GM10248 (cell line): ENCODE measurements at regions not wholly inside any gene's neighbourhood (a gene's known extent, or its start where the extent isn't known, plus 50 kb on each side); places are given as distances from the start of the nearest gene placed in this dataset.

ENCODE experiments used
- CTCF ChIA-PET: fragments of 300-600 bp; sonication (Branson Sonifier 250); formaldehyde crosslinking; extraction: SDS; loops from one replicate; lab custom pipeline; 2021; ENCODE audit warnings: antibody characterized with exemption; lab: Yijun Ruan, JAX
- POLR2A ChIA-PET: fragments of 350-650 bp; sonication (Branson Sonifier 250); formaldehyde crosslinking; extraction: SDS; loops from one replicate; lab custom pipeline; 2020; ENCODE audit warnings: antibody characterized with exemption; lab: Yijun Ruan, JAX
- DNase-seq: peaks from one replicate; pipeline ENCODE4 v3.0.0; 2012; ENCODE audit errors: extremely low spot score
- TF ChIP-seq, protein P1 (sequence below): IDR thresholded peaks from 2 replicates; pipeline ENCODE4 v1.5.1; 2012; ENCODE audit warnings: mild to moderate bottlenecking, low read depth; ENCODE audit errors: extremely low read depth, missing control alignments, control extremely low read depth

DNA sequence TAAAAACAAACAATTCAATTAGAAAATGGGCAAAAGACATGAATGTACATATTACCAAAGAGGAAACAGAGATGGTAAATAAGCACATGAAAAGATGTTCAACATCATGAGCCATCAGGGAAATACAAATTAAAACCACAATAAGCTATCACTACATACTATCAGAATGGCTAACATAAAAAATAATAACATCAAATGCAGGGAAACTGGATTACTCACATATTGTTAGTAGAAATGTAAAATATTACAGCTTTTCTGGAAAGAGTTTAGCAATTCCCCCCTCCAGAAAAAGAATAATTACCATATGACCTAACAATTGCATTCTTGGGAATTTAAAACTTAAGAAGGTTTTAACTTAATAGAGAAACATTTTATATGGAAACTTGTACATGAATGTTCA, 232.9 kb upstream of the MTPN start:
- DNase-seq: no peak
- ChIA-PET CTCF (no interaction called here), POLR2A (no interaction called here)
- TF ChIP-seq, protein P1, sequence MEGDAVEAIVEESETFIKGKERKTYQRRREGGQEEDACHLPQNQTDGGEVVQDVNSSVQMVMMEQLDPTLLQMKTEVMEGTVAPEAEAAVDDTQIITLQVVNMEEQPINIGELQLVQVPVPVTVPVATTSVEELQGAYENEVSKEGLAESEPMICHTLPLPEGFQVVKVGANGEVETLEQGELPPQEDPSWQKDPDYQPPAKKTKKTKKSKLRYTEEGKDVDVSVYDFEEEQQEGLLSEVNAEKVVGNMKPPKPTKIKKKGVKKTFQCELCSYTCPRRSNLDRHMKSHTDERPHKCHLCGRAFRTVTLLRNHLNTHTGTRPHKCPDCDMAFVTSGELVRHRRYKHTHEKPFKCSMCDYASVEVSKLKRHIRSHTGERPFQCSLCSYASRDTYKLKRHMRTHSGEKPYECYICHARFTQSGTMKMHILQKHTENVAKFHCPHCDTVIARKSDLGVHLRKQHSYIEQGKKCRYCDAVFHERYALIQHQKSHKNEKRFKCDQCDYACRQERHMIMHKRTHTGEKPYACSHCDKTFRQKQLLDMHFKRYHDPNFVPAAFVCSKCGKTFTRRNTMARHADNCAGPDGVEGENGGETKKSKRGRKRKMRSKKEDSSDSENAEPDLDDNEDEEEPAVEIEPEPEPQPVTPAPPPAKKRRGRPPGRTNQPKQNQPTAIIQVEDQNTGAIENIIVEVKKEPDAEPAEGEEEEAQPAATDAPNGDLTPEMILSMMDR: no peak

DNA sequence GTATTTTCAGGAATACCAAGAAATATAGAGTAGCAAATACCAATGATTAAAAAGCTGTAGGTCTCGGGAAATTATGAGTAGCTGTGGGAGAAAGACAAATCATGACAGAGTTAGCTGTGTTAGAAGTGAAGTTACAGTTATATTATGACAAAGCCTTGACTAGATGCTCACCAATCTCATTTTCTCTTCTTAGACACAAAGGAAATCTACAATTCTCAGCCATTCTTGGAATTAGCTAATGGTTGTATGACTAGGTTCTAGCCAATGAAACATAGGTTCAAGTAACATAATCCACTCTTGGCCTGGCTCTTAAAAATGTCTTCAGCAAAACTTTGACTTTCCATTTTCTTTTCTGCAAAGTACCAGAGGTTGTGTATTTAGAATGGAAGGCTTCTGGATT, 228.8 kb upstream of the MTPN start:
- TF ChIP-seq, protein P1: no peak
- POLR2A ChIA-PET: no interaction called here
- CTCF ChIA-PET: interaction anchor here (2.3 kb wide), 1 partner anchor 10 kb away, joined by 5 read pairs; no protein-coding TSS in a partner anchor
- no peak for DNase-seq

DNA sequence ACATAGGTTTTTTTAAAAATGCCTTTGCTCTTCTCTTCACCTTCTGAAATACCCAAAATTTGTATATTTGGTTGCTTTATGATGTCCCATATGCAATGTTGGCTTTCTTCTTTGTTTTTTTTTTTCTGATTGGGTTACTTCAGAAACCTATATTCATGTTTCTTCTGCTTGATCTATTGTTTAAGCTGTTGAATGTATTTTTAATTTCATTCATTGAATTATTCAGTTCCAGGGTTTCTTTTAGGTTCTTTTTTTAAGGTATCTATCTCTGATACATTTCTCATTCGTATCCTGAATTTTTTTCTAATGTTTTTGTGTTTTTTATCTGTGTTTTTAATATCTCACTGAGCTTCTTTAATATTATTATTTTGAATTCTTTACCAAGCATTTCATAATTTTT, 221.0 kb upstream of the MTPN start:
- CTCF ChIA-PET: no interaction called here
- TF ChIP-seq, protein P1: no peak
- POLR2A ChIA-PET: no interaction called here

DNA sequence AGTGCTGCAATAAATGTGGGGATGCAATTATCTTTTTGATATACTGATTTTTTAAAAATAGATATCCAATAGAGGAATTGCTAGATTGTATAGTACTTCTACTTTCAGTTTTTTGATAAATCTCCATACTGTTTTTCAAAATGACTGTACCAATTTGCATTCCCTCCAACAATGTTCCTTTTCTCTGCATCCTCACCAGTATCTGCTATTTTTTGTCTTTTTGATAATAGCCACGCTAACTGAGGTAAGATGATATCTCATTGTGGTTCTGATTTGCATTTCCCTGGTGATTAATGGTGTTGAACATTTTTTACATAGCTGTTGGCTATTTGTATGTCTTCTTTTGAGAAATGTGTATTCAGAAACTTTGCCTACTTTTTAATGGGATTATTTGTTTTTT, 217.7 kb upstream of the MTPN start:
- ChIA-PET CTCF (interaction anchor here (1.7 kb wide), 1 partner anchor 12 kb away, joined by 5 read pairs; no protein-coding TSS in a partner anchor), POLR2A (no interaction called here)
- TF ChIP-seq, protein P1: no peak
- DNase-seq: no peak

More for the DNA sequence above, 221.0 kb upstream of the MTPN start:
- no peak for DNase-seq

DNA sequence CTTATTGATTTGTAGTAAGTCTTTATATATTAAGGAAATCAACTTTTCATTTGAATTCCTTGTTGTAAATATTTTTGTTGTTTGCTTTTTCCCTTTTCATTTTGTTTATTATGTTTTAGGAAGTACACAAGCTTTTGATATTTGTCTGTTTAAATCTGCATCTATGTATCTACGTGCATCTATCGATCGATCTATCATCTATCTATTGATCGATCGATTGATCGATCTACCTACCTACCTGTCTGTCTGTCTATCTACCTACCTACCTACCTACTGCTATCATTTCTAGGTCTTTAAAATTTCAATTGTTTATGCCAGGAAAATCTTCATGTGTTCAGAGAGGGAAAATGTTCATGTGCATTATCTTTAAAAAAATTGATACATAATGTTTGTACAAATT, 216.8 kb upstream of the MTPN start:
- no peak for DNase-seq
- ChIA-PET CTCF (no interaction called here), POLR2A (no interaction called here)
- TF ChIP-seq, protein P1: no peak

DNA sequence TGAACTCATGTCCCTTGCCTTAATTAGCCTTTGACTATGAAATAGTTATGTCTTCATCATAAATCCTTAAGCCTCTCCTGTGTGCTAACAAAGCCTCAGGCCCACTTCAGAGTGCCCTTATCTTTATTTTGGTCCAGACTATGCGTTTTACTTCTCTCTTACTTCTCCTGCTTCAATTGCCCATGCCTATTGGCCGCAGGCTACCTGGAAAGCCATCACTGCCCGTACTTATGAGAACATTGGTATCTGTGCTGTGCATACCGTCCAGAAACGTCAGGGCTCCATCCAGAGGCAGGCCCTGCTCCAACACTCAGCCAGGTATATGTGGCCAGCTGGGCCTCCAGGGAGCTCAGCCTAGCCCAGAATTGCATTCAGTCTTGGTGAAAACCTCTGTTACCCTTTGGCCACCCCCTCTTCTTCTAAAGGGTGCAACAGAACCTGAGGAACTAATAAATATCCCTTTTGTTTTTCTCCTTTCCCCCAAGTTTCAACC, 212.4 kb upstream of the MTPN start:
- CTCF ChIA-PET: interaction anchor here (1.3 kb wide), 1 partner anchor 12 kb away, joined by 3 read pairs; no protein-coding TSS in a partner anchor
- POLR2A ChIA-PET: no interaction called here
- DNase-seq: no peak
- TF ChIP-seq, protein P1: no peak
